Stimulated activated naive CD8-positive, alpha-beta T cell treated with anti-CD3 and anti-CD28 coated beads, Interleukin-15, Interleukin-2, amounts not matched to agents 100 U/mL and 50 U/mL, for 24 hours (primary cell): ENCODE measurements at regions not wholly inside any gene's neighbourhood (a gene's known extent, or its start where the extent isn't known, plus 50 kb on each side); places are given as distances from the start of the nearest gene placed in this dataset.
"Not testable (repeated sequence)": the region's sequence is repeated elsewhere in the genome, so short reads cannot be mapped to it uniquely, and the experiment has no call there.

ENCODE experiments used
- ATAC-seq: fragments of 150-1000 bp; cut with Tn5 transposase; one replicate; pipeline ENCODE4 v1.10.0; 2021
- DNase-seq: peaks from one replicate; pipeline ENCODE4 v3.0.0; 2021

DNA sequence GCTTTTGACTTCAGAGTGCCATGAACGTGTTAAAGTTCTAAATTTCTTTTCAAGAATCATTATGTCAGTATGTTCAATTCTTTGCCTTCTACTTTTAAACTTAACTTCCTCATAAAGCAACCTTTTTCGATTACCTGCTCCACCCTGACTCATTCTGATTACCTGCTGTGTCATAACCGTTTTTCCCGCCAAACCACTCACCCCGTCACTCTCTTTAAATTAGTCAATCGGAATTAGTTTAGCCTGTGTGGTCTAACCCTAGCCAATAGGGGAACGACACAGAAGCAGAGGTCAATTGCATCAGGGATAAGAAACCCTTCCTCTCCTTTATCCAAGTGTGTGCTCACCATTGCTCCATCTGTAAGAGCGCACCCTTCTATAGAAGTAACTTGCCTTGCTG, 482.7 kb downstream of the CD83 start:
- not testable (repeated sequence) for ATAC-seq, DNase-seq

DNA sequence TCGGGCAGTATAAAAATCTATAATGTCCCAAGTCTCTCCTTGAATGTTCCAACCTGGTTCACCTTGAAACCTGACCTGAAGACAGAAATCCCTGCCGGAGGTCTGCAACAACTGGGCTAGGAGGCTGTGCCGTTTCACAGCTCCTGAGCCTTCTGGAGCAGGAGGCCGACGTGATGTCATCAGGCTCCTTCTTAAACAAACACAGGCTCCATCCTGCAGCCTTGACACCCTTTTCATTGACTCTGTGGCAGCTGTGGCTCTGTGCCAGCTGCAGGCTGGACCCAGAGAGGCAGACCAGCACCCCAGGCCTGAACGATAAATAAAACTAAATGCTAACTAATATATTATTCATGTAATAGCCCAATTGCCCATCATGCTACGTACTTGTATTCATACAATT, 483.9 kb downstream of the CD83 start:
- DNase-seq (no peak), ATAC-seq (no peak)

DNA sequence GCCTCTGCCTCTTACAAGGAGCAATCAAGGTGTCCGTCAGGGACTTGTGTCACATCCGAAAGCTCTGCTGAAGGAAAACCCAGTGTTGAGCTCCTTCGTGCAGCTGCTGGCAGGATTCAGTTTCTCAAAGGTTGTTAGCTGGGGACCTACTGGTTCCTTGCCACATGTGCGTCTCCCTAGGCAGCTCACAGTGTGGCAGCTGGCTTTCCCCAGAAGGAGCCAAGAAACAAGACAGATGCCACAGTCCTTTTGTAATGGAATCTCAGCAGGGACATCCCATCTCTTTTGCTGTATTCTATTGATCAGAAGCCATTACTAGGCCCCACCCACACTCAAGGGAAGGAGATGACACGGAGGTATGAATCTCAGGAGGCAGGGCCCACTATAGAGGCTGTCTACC, 488.8 kb downstream of the CD83 start:
- no peak for DNase-seq
- no peak for ATAC-seq

DNA sequence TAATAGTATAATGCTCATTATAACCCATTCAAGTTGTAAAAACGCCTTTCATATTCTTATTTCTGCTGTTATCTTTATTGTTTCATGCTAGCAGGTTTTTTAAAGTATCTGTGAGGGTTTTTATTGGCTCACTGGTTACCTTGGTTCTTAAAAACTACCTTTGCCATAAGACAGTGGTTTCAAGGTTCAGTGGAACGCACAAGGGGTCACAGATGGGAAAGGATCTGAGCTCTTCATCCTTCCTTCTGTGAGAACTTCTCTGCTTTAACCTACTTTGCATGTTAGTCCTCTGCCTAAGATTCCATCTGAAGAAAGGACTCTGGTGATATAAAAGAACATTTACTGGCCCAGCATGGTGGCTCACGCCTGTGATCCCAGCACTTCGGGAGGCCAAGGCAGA, 492.6 kb downstream of the CD83 start:
- DNase-seq (no peak), ATAC-seq (no peak)

DNA sequence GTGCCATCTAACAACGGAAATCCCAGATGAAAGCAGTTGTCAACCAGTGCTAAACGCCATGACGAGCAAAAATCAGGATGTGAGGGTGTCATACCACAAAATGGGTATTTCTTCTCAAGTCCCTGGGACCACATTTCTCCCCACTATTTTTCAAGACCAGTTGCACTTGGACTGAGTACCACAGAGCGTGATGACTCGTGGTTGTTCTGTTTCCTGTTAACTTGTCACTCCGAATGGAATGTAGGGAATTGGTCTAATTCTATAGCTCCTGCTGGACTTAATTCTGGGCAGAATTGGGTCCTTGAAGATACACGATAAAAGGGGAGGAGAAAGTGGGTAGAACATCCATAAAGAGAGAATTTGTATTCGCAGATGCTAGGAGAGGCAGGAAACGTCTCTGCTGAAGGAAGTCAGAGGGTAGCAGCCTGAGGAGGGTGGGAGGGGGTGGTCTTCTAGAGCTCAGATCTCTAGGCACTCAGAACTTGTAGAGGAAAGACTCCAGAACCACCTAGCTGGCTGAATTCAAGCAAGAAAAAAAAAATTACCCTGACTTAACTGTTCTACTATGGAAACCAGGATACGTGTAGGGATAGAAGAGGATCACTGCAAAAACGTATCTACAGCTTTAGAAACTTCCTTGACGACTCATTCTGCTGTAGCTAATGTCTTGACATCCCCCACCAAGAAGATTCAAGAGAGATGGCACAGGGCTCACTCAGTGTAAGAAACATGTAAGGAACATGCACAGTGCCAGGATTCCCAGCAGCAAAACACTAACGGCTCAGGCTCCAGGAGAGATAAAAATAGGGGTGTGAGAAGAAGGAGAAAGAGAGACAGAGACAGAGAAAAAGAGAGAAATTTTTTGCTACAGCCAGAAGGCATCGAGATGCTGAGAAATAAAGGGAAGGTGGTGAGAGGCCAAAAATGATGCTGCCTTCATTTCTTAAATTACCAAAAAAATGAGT, 494.7 kb downstream of the CD83 start:
- no peak for DNase-seq
- no peak for ATAC-seq

DNA sequence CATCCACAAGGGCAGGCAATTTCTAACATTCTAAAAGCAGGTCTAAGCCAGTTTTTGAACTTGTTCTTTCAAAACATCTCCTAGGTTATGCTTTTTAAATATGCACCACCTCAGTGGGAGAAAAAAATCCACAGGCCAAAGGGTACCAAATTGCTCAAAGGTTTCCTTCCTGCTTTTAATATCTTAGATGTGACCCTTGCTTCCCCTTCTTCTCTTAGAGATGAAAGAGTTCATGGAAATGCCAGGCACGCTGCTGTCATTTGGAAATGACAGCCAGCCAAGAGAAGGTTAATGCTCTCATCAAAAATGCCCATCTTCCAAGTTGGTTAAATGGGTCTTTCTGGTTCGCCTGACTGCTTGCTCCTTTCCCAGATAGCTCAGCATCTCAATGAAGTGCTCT, 497.1 kb downstream of the CD83 start:
- DNase-seq = no peak
- no peak for ATAC-seq

DNA sequence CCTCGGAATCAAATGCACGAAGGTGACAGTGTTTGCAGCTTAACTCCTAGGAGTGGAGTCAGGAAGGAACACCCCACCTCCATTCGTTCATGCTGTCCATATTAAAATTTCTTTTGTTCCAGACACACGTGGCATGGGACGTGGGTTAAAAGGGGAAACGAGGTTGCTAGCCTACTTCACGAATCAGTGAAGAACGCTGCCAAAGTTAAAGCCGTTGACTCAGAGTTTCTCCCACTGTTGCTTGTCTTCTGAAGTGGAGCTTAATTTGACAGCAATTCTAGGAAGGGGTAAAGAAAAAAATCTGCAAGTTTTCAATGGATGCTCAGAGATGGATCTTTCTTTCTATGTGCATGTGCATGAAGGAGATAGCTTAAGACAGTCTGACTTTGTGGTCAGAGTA, 499.1 kb downstream of the CD83 start:
- DNase-seq = no peak
- no peak for ATAC-seq

DNA sequence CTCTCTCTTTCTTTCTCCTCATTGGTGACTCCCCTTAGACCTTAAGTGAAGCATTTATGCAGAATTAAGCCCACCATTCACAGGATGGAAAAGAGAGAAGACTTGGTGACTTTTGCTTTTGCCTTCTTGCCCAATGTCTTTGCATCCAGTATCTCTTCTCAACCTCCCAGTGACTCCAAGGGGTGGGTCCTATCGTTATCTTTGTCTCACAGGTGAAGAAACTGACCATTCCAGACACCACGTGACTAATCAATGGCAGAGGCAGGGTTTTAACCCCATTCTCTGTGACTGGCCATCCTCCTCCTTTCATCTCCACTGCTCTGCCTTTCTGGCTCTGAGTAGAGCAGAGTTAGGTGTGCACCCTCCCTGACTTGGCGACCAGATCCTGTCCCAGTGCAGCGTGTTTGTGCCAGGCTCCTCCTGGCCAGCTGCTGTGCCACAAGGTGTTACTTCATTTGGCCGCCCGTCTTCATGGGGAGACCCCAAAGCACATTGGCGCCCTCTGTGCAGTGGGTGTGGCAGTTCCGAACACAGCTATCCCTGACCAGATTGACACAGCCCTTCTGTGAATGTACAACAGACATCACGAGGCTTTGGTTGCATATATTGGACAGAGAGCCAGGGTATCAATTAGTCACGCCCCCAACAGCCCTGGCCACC, 501.3 kb downstream of the CD83 start:
- DNase-seq (no peak), ATAC-seq (no peak)

DNA sequence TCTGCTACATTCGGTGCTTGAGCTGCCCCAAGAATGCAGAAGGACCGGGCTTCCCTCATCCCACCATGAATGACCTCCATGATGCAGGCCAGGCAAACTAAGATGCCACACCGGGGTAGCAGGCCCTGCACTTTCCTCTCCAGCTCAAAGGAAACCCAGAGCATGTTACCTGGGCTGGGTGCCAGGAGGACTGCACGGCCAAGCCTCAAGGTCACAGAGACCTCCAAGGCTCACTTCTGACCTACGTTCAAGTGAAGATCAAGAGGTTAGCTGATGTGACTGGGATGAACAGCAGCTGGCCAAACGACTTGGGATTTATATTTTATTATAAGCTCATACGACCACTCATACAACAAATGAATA, 501.8 kb downstream of the CD83 start:
- no peak for DNase-seq
- ATAC-seq = no peak

DNA sequence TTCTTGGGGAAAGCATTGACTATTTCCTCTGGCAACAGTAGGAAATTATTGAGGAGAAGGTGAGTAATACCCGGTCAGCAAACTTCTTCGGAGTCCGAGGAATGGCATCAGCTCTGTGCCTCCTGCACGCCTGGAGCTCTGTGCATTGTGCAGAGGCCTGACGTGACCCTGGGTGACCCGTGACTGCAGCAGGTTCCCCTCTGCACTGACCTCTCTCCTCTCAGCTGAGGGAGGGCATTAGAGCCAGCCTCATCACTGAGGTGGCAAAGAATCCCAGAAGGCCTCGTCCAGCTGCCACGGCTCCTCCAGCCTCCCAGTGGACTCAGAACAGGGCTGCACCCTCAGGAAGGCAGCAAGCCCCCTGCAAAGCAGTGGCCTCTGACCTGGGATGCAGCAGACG, 502.9 kb downstream of the CD83 start:
- ATAC-seq (no peak), DNase-seq (no peak)

DNA sequence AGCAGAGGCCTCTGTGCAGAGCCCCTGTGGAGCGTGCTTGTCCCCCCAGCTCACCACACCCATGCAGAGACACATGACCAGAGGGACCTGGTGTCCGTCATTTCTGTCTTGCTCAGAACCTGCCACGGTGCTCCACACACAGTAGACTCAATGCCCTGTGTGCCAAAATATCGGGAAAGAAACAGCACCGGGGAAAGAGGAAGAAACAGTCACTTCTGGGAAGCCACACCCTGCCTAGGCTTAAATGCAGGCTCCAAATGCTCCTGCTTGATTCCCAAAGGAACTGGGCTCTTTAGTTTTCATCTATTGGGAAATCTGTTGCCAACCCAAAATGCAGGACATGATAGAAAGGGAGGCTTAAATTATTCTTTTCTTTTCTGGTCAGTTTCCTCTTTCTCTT, 503.9 kb downstream of the CD83 start:
- DNase-seq = no peak

DNA sequence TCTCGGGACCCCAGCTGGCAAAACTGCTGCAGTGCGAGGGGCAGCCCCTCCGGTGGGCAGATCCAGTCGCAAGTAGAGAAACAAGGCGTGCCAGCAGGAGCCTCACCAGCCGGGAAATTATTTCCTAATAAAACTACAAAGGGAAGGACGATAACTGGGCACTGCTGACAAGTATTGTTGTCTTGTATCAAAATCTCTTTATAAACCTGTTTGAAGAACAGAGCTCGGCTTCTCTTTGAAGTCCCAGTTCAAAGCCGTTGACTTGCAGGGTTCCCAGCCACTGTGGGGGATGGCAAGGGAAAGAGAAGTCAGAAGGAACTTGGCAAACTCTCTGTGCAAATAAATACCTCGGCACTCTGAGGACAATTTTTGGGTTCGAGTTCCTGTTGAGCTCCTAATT, 504.5 kb downstream of the CD83 start:
- no peak for ATAC-seq

More for the DNA sequence above, 503.9 kb downstream of the CD83 start:
- ATAC-seq = no peak

DNA sequence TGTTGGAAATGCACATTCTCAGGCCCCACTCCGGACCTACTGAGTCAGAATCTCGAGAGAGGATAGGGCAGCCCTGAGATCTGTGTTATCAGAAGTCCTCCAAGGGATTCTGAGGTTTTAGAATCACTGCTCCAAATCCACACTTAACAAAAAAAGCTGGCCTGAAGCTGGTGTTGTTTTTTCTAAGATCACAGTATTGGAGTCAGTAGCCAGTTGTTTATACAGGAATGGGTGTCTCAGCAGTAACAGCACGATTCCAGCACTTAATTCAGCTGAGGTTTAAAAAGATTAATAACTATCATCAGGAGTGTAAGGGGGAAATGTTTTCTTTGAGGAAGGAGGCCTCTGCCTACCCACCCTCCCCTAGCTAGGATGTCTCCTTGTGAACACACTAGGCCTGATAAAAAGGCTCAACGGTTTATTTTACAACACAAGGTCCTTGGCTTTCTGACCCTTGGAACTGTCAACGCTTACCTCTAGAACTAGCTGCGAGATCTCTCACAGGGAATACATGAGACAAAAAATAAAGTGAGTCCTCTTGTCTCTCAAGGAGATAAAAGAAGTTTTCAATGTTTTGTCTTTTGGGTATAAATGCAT, 505.4 kb downstream of the CD83 start:
- DNase-seq (no peak), ATAC-seq (no peak)

More for the DNA sequence above, 504.5 kb downstream of the CD83 start:
- DNase-seq = no peak

DNA sequence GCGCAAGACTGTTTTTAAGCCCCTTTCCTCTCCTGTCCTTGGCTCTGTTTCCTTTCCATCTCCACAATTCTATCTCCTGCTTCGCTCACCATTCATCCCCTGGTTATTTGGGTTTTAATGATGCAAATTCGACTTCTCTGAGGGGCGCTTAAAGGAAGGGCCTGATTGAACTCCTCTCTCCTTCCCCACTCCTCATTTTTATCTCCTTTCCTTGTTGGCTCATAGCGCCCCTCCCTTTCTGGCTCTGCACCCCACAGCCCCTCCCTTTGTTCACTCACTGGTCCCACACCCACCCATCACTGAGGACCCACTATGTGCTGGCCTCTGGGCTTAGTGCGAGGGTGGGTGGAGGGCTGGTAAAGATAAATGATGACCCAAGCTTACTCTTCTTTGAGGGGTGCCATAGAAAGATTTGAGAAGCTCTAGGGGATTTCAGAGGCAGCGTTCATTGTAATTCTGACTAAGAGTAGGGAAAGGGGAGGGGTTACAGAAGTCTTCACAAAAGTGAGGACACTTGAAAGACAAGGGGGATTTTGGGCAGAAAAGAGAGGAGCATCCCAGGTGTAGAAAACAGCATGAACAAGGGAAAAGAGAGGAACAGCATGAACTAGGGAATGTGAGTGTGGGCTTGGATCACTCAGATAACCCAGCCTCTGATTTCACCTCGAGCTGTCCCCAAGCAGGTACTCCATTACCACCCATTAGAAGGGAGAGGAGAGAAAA, 507.8 kb downstream of the CD83 start:
- DNase-seq (no peak), ATAC-seq (no peak)

DNA sequence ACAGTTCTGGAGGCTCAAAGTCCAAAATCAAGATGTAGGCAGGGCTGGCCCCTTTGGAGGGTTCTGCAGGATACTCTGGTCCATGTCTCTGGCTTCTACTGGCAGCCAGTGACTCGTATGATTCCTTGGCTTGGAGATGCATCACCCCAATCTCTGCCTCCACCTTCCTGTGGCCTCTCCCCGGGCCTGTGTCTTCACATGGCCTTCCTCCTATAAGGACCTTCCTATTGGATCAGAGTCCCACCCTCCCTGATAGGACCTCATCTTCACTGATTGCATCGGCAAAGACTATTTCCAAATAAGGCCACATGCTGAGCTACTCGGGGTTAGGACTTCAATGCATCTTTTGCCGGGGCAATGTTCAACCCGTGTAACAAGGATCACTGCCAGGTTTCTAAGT, 509.0 kb downstream of the CD83 start:
- ATAC-seq = no peak
- DNase-seq = no peak

DNA sequence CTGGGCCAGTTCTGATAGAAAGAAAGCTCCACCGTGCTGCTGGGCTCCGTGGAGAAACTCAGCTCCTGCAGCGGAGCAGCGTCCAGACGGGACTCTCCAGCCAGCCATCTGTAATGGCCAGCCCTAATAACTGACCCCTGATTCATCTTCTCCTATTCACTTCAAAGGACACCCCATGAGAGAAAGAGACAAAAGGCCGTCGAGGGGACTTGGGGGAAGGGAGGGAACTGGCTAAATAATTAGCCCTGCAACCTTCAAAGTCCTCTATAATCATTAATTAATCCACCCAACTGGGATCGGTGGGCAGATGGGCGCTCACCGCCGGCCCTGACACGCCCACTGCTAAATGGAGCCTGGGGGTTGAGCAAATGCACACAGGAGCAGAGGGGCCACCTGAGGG, 512.4 kb downstream of the CD83 start:
- no peak for ATAC-seq
- DNase-seq = no peak

DNA sequence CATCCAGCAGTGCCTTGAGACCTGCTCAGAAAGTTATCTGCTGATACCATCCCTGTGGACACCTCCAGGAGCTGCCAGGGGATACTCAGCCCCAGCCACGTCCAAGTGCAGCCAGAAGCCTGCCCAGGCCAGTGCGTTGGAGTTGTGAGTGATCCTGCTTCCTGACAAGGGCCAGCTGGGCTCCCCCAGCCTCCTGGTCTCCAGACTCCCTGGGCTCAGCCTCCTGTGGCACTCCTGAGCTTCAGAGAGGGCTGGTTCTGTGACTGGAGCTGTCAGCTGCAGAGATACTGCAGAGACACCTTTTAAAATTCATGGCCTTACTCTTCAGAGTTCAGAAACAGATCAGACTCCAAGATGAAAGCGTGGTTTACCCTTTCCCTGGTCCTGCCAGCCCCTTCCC, 515.9 kb downstream of the CD83 start:
- ATAC-seq = no peak

DNA sequence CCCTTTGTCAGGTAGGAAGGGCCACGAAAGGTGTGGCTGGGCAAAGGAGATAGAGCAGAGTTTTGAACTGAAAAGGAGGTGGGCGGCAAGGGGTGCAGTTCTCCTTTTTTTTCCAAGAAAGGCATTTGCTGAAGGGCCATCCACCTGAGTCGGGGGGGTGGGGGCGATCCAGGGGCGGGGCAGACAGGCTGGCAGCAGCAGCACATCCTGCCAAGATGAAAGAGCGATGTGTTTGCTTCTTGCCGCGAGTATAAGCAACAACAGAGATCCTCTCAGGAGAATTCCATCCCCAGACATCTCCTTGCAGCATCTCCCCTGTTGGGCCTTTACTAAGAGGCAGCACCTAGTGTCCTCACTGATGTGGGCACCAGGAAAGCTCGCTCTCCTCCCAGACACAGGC, 516.5 kb downstream of the CD83 start:
- DNase-seq (no peak), ATAC-seq (no peak)

More for the DNA sequence above, 515.9 kb downstream of the CD83 start:
- no peak for DNase-seq

DNA sequence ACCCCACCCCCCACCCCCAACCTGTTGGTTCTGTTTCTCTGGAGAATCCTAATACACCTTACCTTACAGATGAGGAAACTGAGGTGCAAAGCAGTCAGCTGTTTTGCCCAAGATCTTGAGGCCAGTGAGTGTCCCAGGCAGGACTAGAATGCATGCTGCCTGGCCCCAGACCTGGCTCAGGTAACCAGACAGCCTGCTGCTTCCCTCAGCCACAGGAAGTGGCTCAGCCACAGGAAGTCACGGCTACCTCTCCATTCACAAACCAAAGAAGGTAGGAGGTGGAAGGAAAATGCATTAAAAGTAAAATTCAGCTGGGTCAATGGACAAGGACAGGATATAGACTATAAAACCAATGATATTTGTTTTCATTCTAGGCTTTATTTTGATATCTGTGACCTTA, 517.6 kb downstream of the CD83 start:
- DNase-seq = peak; percentile 44
- ATAC-seq = peak; percentile 48

DNA sequence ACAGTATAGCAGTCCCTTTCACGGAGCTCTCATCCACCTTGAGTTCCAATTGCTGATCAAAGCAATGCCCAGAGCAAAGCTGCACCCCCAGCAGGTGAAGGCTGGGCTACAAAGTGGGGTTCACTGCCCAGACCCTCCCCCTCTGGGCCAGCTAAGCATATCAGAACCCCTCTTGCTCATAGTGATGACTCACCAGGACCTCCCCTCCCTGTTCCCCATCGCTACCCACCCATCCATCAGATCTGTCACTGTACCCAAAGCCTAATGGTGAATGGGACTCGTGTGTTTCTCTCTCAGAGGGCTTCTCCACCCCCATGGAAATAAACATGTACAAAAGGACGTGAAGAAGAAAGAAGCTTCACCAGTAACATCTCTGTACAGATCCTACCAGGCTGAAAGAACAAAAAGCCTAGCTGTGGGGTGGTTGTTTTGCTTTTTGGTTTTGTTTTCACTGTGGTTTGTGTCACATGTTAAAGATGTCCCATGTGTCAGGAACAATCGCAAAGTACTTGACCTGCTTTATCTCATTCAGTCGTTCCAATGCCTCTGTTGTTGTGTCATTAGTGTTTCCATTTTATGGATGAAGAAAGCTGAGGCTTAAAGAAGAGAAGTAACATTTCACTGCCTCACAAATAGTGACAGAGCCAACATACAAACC, 518.5 kb downstream of the CD83 start:
- peak; percentile 26 for ATAC-seq

DNA sequence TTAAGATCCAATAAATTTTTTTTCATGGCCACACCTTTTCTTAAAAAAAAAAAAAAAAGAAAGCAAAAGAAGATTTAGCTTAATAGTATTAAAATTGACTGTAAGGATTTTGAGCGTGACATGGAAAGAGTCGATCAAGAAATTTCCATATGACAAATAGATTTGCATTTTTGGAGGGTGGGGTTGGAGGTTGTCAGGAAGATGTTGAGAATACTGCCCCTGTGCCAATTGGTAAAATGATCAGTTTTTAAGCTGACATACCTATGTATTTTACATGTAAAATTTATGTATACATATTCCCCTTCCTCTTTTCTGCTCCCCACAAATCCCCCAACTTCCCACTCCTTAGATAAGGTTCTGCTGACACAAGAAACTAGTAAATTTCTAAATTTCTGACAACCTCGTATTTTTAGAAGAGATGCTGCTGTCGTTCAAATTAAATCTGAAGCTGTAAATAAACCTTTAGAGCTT, 520.9 kb downstream of the CD83 start:
- no peak for ATAC-seq
- no peak for DNase-seq

More for the DNA sequence above, 518.5 kb downstream of the CD83 start:
- peak; percentile 15 for DNase-seq
